Cardiac muscle cell (in vitro differentiated cells and primary cell): ENCODE measurements at regions not wholly inside any gene's neighbourhood (a gene's known extent, or its start where the extent isn't known, plus 50 kb on each side); places are given as distances from the start of the nearest gene placed in this dataset.

ENCODE experiments used
- DNase-seq, 2 donors: peaks; one replicate each; pipeline versions ENCODE4 v3.0.0 to v3.0.0-alpha.2; 2010 to 2017; ENCODE audit warnings: low read depth in 1 of 2, low spot score in 1 of 2
- H3K27ac ChIP-seq: fragments of 200-600 bp; sonication (generic); 2 replicates; pipeline ENCODE4 v1.5.1; 2016
- H3K27me3 ChIP-seq: fragments of 200-600 bp; sonication (generic); 2 replicates; pipeline ENCODE4 v1.6.0; 2016; ENCODE audit warnings: control low read depth
- H3K36me3 ChIP-seq: fragments of 200-600 bp; sonication (generic); 2 replicates; pipeline ENCODE4 v1.5.1; 2016; ENCODE audit warnings: control low read depth
- H3K4me1 ChIP-seq: fragments of 200-600 bp; sonication (generic); 2 replicates; pipeline ENCODE4 v1.8.1; 2017; ENCODE audit warnings: low read depth, mild to moderate bottlenecking, mixed run types
- H3K4me3 ChIP-seq: fragments of 200-600 bp; sonication (generic); 2 replicates; pipeline ENCODE4 v1.5.1; 2016; ENCODE audit warnings: mild to moderate bottlenecking
- H3K9me3 ChIP-seq: fragments of 200-600 bp; sonication (generic); 2 replicates; pipeline ENCODE4 v1.5.1; 2017; ENCODE audit warnings: low read depth, mild to moderate bottlenecking, control low read depth
- CTCF ChIP-seq: IDR thresholded peaks from 2 replicates; pipeline ENCODE4 v1.5.1; 2012; ENCODE audit warnings: low read depth, mild to moderate bottlenecking, low read length

- Histone ChIP-seq H3K9me3 (no peaks in the 10 kb centered on the region), H3K36me3 (no peaks in the 10 kb centered on the region), H3K4me3 (no peak overlapping the region), H3K27me3 (no peaks in the 10 kb centered on the region), H3K4me1 (no peaks in the 10 kb centered on the region), H3K27ac (no peak overlapping the region)
- TF ChIP-seq CTCF: no peak
- DNase-seq: no peak
These were observed 1643.2 kb upstream of the PRR20A start for GRCh38 chr13:55497486-55497885.

- no peak for DNase-seq
- Histone ChIP-seq H3K36me3 (no peaks in the 10 kb centered on the region), H3K9me3 (no peaks in the 10 kb centered on the region), H3K27ac (no peak overlapping the region), H3K27me3 (no peaks in the 10 kb centered on the region), H3K4me3 (no peak overlapping the region), H3K4me1 (no peaks in the 10 kb centered on the region)
- no peak for TF ChIP-seq CTCF
These were observed 1640.0 kb upstream of the PRR20A start for GRCh38 chr13:55500694-55501093.

GRCh38 chr13:55516610-55517009 lies 1624.1 kb upstream of the PRR20A start:
- Histone ChIP-seq H3K27ac (no peak overlapping the region), H3K4me1 (no peaks in the 10 kb centered on the region), H3K27me3 (no peaks in the 10 kb centered on the region), H3K9me3 (no peaks in the 10 kb centered on the region), H3K4me3 (no peak overlapping the region), H3K36me3 (no peaks in the 10 kb centered on the region)
- TF ChIP-seq CTCF: no peak
- no peak for DNase-seq

- TF ChIP-seq CTCF: no peak
- no peaks in the 10 kb centered on the region for H3K27me3 ChIP-seq
- no peak overlapping the region for H3K4me3 ChIP-seq
- no peak for DNase-seq
- no peak overlapping the region for H3K27ac ChIP-seq
- H3K4me1 ChIP-seq: no peaks in the 10 kb centered on the region
- H3K36me3 ChIP-seq: no peaks in the 10 kb centered on the region
- H3K9me3 ChIP-seq: no peaks in the 10 kb centered on the region
These were observed 1623.4 kb upstream of the PRR20A start for GRCh38 chr13:55517312-55517711.

- no peaks in the 10 kb centered on the region for H3K27me3 ChIP-seq
- H3K4me3 ChIP-seq: no peak overlapping the region
- no peak for TF ChIP-seq CTCF
- H3K9me3 ChIP-seq: no peaks in the 10 kb centered on the region
- DNase-seq: no peak
- H3K4me1 ChIP-seq: no peaks in the 10 kb centered on the region
- H3K27ac ChIP-seq: no peak overlapping the region
- no peaks in the 10 kb centered on the region for H3K36me3 ChIP-seq
These were observed 1612.3 kb upstream of the PRR20A start for GRCh38 chr13:55528434-55528833.

GRCh38 chr13:55534306-55534705 lies 1606.4 kb upstream of the PRR20A start:
- no peaks in the 10 kb centered on the region for H3K36me3 ChIP-seq
- H3K9me3 ChIP-seq: no peaks in the 10 kb centered on the region
- no peak for DNase-seq
- no peak overlapping the region for H3K27ac ChIP-seq
- H3K4me1 ChIP-seq: no peaks in the 10 kb centered on the region
- H3K27me3 ChIP-seq: no peaks in the 10 kb centered on the region
- H3K4me3 ChIP-seq: no peak overlapping the region
- no peak for TF ChIP-seq CTCF
